NCI-H187 (cell line): ENCODE measurements at regions not wholly inside any gene's neighbourhood (a gene's known extent, or its start where the extent isn't known, plus 50 kb on each side); places are given as distances from the start of the nearest gene placed in this dataset.
"Not testable (repeated sequence)": the region's sequence is repeated elsewhere in the genome, so short reads cannot be mapped to it uniquely, and the experiment has no call there.

Experiments
- DNase-seq, 2 experiments: peaks; one replicate each; lab custom pipeline; 2025; lab: John Stamatoyannopoulos, UW

- no peak for DNase-seq
These were observed 55.4 kb downstream of the TMEM121 start for GRCh38 chr14:105581551-105582341.

GRCh38 chr14:105582639-105583038, 56.3 kb downstream of the TMEM121 start:
- no peak for DNase-seq

DNA sequence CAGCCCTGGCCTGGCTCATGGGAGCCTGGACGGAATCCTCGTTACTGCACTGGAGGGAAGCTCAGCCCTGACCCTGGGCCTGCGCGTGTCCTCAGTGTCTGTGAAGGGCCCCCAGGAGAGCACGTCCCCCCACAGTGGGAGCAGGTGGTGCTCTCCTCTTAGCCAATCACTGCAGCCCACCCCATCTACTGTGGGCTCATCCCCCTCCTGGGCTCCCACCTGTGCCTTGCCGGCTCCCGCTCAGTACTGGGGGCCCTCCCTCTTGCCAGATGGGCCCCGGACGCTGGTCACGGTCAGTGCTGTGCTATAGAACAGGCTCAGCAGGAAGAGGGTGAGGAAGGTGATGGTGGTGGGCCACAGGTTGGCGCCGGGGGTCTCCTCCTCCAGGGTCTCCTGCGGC, 57.5 kb downstream of the TMEM121 start:
- DNase-seq: not testable (repeated sequence)

GRCh38 chr14:105585290-105585689, 58.9 kb downstream of the TMEM121 start:
- not testable (repeated sequence) for DNase-seq

DNA sequence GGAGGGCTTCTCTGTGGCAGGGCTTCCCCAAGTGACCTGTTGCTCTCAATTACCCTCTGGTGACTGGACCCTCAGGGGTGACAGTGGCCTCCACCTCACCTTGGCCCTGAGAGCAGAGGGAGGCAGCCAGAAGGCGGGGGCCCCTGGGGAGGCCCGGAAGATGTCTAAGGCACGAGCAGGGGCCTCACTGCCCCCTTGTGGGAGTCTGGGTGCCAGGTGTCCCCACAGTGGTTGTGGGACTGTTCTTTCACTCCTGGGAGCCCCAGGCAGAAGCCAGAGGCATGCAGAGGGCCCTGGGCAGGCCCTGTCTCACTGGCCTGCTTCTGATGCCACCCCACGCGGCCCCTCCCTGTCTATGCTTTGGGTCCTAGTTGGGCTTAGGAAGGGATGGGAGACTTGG, 59.3 kb downstream of the TMEM121 start:
- not testable (repeated sequence) for DNase-seq

- DNase-seq: not testable (repeated sequence)
These were observed 59.9 kb downstream of the TMEM121 start for GRCh38 chr14:105586144-105586872.

DNA sequence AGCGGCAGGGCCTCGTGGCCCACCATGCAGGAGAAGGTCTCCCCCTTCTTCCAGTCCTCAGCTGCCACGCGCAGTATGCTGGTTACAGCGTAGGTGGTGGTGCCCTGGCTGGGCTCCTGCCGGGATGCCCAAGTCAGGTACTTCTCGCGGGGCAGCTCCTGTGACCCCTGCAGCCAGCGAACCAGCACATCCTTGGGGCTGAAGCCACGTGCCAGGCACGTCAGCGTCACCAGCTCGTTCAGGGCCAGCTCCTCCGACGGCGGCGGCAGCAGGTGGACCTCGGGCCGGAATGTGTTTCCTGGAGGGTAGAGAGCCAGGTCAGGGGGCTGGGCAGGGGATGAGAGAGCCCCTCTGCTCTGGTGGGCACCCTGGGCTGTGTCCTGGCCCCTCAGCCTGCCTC, 60.7 kb downstream of the TMEM121 start:
- not testable (repeated sequence) for DNase-seq

- DNase-seq: not testable (repeated sequence)
These were observed 61.3 kb downstream of the TMEM121 start for GRCh38 chr14:105587482-105588235.

DNA sequence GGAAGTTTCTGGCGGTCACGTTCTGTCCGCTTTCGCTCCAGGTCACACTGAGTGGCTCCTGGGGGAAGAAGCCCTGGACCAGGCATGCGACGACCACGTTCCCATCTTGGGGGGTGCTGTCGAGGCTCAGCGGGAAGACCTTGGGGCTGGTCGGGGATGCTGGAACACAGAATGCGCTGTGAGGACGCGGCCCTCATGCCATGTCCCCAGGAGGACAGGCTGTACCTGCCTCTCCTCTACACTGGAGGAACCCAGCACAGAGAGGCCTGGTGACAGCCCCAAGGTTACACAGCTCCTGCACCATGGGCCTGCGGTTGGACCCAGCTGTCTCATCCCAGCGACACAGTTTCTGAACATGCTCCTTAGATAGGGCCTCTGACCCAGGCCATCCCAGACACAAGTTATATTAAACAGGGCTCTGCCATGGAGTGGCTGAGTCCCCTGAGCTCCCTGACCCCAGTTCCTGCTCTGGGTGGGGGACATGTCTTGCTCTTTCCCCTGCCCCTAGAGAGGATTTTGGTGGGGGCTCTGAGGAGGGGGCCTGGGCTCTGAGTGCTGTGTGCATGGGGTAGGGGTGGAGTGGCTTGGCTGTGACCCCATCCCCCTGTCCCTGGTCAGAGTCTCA, 62.0 kb downstream of the TMEM121 start:
- DNase-seq: no peak

GRCh38 chr14:105589161-105589925, 63.0 kb downstream of the TMEM121 start:
- no peak for DNase-seq

DNA sequence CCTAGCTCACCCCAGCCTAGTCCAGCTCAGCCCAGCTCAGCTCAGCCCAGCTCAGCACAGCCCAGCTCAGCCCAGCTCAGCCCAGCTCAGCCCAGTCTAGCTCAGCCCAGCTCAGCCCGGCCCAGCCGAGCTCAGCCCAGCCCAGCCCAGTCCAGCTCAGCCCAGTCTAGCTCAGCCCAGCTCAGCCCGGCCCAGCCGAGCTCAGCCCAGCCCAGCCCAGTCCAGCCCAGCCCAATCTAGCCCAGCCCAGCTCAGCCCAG, 63.5 kb downstream of the TMEM121 start:
- DNase-seq: not testable (repeated sequence)

DNA sequence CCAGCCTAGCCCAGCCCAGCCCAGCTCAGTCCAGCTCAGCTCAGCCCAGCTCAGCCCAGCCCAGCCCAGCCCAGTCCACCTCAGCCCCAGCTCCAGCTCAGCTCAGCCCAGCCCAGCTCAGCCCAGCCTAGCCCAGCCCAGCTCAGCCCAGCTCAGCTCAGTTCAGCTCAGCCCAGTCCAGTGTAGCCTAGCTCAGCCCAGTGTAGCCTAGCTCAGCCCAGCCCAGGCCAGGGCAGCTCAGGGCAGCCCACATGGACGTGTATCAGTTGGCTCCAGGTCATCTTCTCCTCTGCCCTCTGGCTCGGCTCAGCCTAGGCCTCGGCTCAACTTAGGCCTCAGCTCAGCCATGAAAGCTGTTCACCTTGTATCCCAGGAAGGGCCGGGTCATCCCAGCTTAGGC, 64.7 kb downstream of the TMEM121 start:
- no peak for DNase-seq

- not testable (repeated sequence) for DNase-seq
These were observed 65.5 kb downstream of the TMEM121 start for GRCh38 chr14:105591792-105592341.

DNA sequence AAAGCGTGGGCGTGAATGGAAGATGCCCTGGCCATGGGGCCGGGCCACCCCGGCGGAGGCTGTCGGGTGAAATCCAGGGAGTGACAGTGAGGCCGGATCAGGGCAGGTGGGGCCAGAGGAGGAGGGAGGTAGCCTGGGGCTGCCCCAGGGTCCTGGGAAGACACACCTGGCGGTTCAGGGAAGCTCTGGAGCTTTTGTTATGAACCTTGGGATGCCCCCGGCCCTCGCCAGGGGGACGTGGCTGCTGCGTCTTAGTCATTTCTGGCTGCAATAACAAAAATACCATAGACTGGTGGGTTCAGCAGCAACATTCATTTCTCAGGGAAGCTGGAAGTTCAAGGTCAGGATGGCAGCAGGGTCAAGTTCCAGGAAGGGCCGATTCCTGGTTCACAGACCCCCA, 66.3 kb downstream of the TMEM121 start:
- DNase-seq: not testable (repeated sequence)

GRCh38 chr14:105595346-105595745, 69.0 kb downstream of the TMEM121 start:
- not testable (repeated sequence) for DNase-seq

GRCh38 chr14:105596374-105596773, 70.0 kb downstream of the TMEM121 start:
- DNase-seq: not testable (repeated sequence)

GRCh38 chr14:105598040-105598763, 71.8 kb downstream of the TMEM121 start:
- DNase-seq: not testable (repeated sequence)

DNA sequence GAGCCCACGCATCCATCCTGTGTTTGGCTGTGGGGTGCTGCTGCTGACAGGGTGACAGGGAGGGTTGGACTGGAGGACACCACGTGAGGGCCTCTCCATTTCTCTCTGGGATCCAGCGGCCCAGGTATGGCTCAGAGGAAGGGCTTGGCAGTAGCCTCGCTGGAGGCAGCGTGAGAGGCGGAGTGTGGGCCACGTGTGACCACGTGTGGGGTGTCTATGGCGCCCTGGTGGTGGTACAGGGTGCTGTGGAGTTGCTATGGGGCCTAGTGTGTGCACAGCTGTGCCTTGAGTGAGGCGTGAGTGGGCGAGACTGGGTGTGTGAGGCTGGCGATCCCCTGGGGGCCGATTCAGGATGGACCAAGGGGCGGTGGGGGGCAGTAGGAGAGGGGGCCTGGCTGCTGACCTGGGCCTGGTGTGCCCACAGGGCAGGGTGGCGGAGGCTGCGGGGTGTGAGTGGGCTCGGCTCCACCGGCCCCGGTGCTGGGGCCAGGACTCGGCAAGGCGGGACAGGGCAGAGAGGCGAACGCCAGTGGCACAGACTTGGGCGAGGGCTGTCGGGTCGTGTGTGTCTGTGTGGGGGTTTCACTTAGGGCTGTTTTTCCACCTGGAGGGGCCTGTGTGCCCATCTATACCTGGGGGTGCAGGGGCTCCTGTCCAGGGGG, 72.7 kb downstream of the TMEM121 start:
- DNase-seq: not testable (repeated sequence)

- not testable (repeated sequence) for DNase-seq
These were observed 74.0 kb downstream of the TMEM121 start for GRCh38 chr14:105600195-105600938.
